H9 (cell line): ENCODE measurements at regions not wholly inside any gene's neighbourhood (a gene's known extent, or its start where the extent isn't known, plus 50 kb on each side); places are given as distances from the start of the nearest gene placed in this dataset.

Experiments used
- DNase-seq: peaks from one replicate; pipeline ENCODE4 v3.0.0-alpha.2; 2017
- H2AFZ ChIP-seq: one replicate; pipeline ENCODE4 v1.6.1; 2013; ENCODE audit warnings: mild to moderate bottlenecking, low read length, control low read depth, moderate library complexity
- H2AK5ac ChIP-seq: 2 replicates; pipeline ENCODE4 v1.6.1; 2013; ENCODE audit warnings: low read length, control low read depth, mixed read lengths; ENCODE audit not compliant: insufficient read length
- H2BK120ac ChIP-seq: one replicate; pipeline ENCODE4 v1.6.1; 2013; ENCODE audit warnings: low read depth, mild to moderate bottlenecking, low read length, control low read depth, inconsistent platforms; ENCODE audit not compliant: poor library complexity, severe bottlenecking
- H2BK12ac ChIP-seq: 2 replicates; pipeline ENCODE4 v1.6.1; 2013; ENCODE audit warnings: low read length, control low read depth, mixed read lengths, low read depth; ENCODE audit not compliant: insufficient read length
- H2BK15ac ChIP-seq: 2 replicates; pipeline ENCODE4 v1.6.1; 2013; ENCODE audit warnings: low read depth, low read length, control low read depth
- H2BK20ac ChIP-seq: one replicate; pipeline ENCODE4 v1.6.1; 2013; ENCODE audit warnings: low read depth, mild to moderate bottlenecking, low read length, control low read depth, inconsistent platforms; ENCODE audit not compliant: poor library complexity, severe bottlenecking
- H2BK5ac ChIP-seq: 2 replicates; pipeline ENCODE4 v1.6.1; 2013; ENCODE audit warnings: low read length, control low read depth, mixed read lengths; ENCODE audit not compliant: insufficient read length
- H3K14ac ChIP-seq: 2 replicates; pipeline ENCODE4 v1.6.1; 2013; ENCODE audit warnings: low read length, control low read depth; ENCODE audit not compliant: insufficient read depth
- H3K18ac ChIP-seq: 2 replicates; pipeline ENCODE4 v1.6.1; 2013; ENCODE audit warnings: low read depth, mild to moderate bottlenecking, mixed read lengths, low read length, control low read depth; ENCODE audit not compliant: insufficient read length
- H3K23ac ChIP-seq: 2 replicates; pipeline ENCODE4 v1.6.1; 2013; ENCODE audit warnings: low read length, control low read depth, mixed read lengths, low read depth; ENCODE audit not compliant: insufficient read length
- H3K23me2 ChIP-seq: 2 replicates; pipeline ENCODE4 v1.6.1; 2013; ENCODE audit warnings: low read depth, mild to moderate bottlenecking, mixed read lengths, low read length, control low read depth; ENCODE audit not compliant: insufficient read length, poor library complexity, severe bottlenecking
- H3K27ac ChIP-seq: 2 replicates; pipeline ENCODE4 v1.5.1; 2013; ENCODE audit warnings: low read length, control low read depth, mixed read lengths, low read depth; ENCODE audit not compliant: insufficient read length
- H3K27me3 ChIP-seq: 2 replicates; pipeline ENCODE4 v1.6.1; 2013; ENCODE audit warnings: low read length, control low read depth, inconsistent platforms; ENCODE audit not compliant: insufficient read depth
- H3K4ac ChIP-seq: 2 replicates; pipeline ENCODE4 v1.6.1; 2013; ENCODE audit warnings: low read depth, mild to moderate bottlenecking, control low read depth, inconsistent platforms, low read length, moderate library complexity
- H3K4me1 ChIP-seq: 2 replicates; pipeline ENCODE4 v1.6.1; 2013; ENCODE audit warnings: low read length, control low read depth, inconsistent platforms; ENCODE audit not compliant: insufficient read depth
- H3K4me2 ChIP-seq: 2 replicates; pipeline ENCODE4 v1.6.1; 2013; ENCODE audit warnings: low read length, control low read depth, mixed read lengths; ENCODE audit not compliant: insufficient read length, insufficient read depth
- H3K56ac ChIP-seq: 2 replicates; pipeline ENCODE4 v1.6.1; 2013; ENCODE audit warnings: low read depth, mild to moderate bottlenecking, mixed read lengths, low read length, control low read depth; ENCODE audit not compliant: insufficient read length
- H3K79me1 ChIP-seq: 2 replicates; pipeline ENCODE4 v1.6.1; 2013; ENCODE audit warnings: low read depth, mild to moderate bottlenecking, moderate library complexity, low read length, control low read depth, inconsistent platforms; ENCODE audit not compliant: insufficient read depth, poor library complexity, severe bottlenecking
- H3K79me2 ChIP-seq: 2 replicates; pipeline ENCODE4 v1.6.1; 2013; ENCODE audit warnings: low read length, control low read depth, inconsistent platforms; ENCODE audit not compliant: insufficient read depth
- H3K9ac ChIP-seq: 2 replicates; pipeline ENCODE4 v1.6.1; 2013; ENCODE audit warnings: low read length, control low read depth, mixed read lengths; ENCODE audit not compliant: insufficient read length; ENCODE audit errors: extremely low read depth
- H3K9me3 ChIP-seq: one replicate; pipeline ENCODE4 v1.6.1; 2013; ENCODE audit warnings: low read depth, low read length, inconsistent platforms; ENCODE audit not compliant: control insufficient read depth
- H3T11ph ChIP-seq: one replicate; pipeline ENCODE4 v1.6.1; 2013; ENCODE audit warnings: mild to moderate bottlenecking, low read length, control low read depth, inconsistent platforms
- H4K20me1 ChIP-seq: one replicate; pipeline ENCODE4 v1.6.1; 2013; ENCODE audit not compliant: control insufficient read depth, insufficient read length, insufficient read depth
- H4K5ac ChIP-seq: 2 replicates; pipeline ENCODE4 v1.6.1; 2013; ENCODE audit warnings: low read depth, mild to moderate bottlenecking, mixed read lengths, low read length, control low read depth; ENCODE audit not compliant: insufficient read length
- H4K8ac ChIP-seq: replicated peaks from 2 replicates; pipeline ENCODE4 v1.6.1; 2013; ENCODE audit warnings: low read length, control low read depth, mixed read lengths, low read depth; ENCODE audit not compliant: insufficient read length
- H4K91ac ChIP-seq: 2 replicates; pipeline ENCODE4 v1.6.1; 2013; ENCODE audit warnings: low read depth, mild to moderate bottlenecking, moderate library complexity, mixed read lengths, low read length, control low read depth; ENCODE audit not compliant: insufficient read length
- H3K27ac Mint-ChIP-seq, 3 experiments: 2 replicates in 2 of 3; 3 replicates in 1 of 3; pipeline ENCODE4 v1.8.0; 2020 to 2021; ENCODE audit warnings: mixed read lengths in 3 of 3, mild to moderate bottlenecking in 1 of 3, moderate library complexity in 1 of 3
- H3K27me3 Mint-ChIP-seq: 2 replicates; pipeline ENCODE4 v1.8.0; 2021; ENCODE audit warnings: low read depth, mild to moderate bottlenecking, moderate library complexity, mixed read lengths
- H3K36me3 Mint-ChIP-seq, 3 experiments: 2 replicates in 2 of 3; 3 replicates in 1 of 3; pipeline ENCODE4 v1.8.0; 2020 to 2021; ENCODE audit warnings: low read depth in 3 of 3, mixed read lengths in 3 of 3; ENCODE audit not compliant: insufficient read depth in 1 of 3
- H3K4me1 Mint-ChIP-seq, 2 experiments: 2 replicates each; pipeline ENCODE4 v1.8.0; 2020; ENCODE audit warnings: mixed read lengths in 2 of 2
- H3K4me3 Mint-ChIP-seq, 2 experiments: 2 replicates in 1 of 2; 3 replicates in 1 of 2; pipeline ENCODE4 v1.8.0; 2020 to 2021; ENCODE audit warnings: mild to moderate bottlenecking in 2 of 2, mixed read lengths in 2 of 2, moderate library complexity in 1 of 2
- H3K9me3 Mint-ChIP-seq, 2 experiments: 2 replicates in 1 of 2; 3 replicates in 1 of 2; pipeline ENCODE4 v1.8.0; 2020; ENCODE audit warnings: mild to moderate bottlenecking in 2 of 2, mixed read lengths in 2 of 2, moderate library complexity in 1 of 2
- TF ChIP-seq, protein P1 (sequence below): fragments of 200-600 bp; sonication (generic); conservative IDR thresholded peaks from 3 replicates; pipeline ENCODE4 v1.8.0; 2021; ENCODE audit warnings: antibody characterized with exemption, mild to moderate bottlenecking

DNA sequence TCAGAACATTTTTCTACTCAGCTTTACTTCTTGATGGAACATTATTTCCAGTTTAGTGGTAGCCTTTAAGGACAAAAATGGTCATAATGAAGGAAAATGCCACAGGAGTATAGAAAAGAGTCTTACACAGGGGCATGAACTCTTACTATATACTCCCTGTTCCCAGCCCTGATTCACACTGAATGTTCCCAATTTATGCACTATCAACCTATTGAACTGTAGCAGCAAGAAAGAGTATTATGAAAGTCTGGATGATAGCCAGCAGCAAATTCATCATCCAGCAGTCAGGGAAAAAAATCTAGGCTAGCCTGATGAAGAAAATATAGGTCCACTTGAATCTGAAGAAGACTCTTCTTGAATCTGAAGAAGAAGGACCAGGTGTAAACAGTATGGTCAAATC, 1170.3 kb upstream of the CHAC2 start:
- H3K9me3 Mint-ChIP-seq, result no peaks in the 10 kb centered on the region; a peak in 1 of 5 replicates
- peaks cover 4 to 6% of the 10 kb centered on the region in 2 experiments; a peak in 2 of 4 replicates for H3K4me1 Mint-ChIP-seq
- H3K27me3 ChIP-seq, result no peaks in the 10 kb centered on the region
- no peak overlapping the region for H2BK12ac ChIP-seq
- no peak overlapping the region for H3K14ac ChIP-seq
- no peaks in the 10 kb centered on the region; the same call in 1 of the 2 replicates for H3K27me3 Mint-ChIP-seq
- no peak overlapping the region for H3K4ac ChIP-seq
- H2AFZ ChIP-seq, result no peak overlapping the region
- H3K9ac ChIP-seq, result no peak overlapping the region
- H4K5ac ChIP-seq, result no peak overlapping the region
- H3K79me1 ChIP-seq, result no peaks in the 10 kb centered on the region
- no peaks in the 10 kb centered on the region; a peak in 1 of 7 replicates for H3K36me3 Mint-ChIP-seq
- H3K79me2 ChIP-seq, result no peaks in the 10 kb centered on the region
- H3K18ac ChIP-seq, result no peak overlapping the region
- H3K9me3 ChIP-seq, result no peaks in the 10 kb centered on the region
- no peak overlapping the region for H2BK5ac ChIP-seq
- no peak overlapping the region for H4K8ac ChIP-seq
- H4K20me1 ChIP-seq, result no peaks in the 10 kb centered on the region
- DNase-seq, result no peak
- no peak overlapping the region for H2BK20ac ChIP-seq
- no peaks in the 10 kb centered on the region for H3K4me1 ChIP-seq
- H3K27ac Mint-ChIP-seq, result no peak overlapping the region
- H4K91ac ChIP-seq, result no peak overlapping the region
- H3K23ac ChIP-seq, result no peak overlapping the region
- TF ChIP-seq, protein P1, sequence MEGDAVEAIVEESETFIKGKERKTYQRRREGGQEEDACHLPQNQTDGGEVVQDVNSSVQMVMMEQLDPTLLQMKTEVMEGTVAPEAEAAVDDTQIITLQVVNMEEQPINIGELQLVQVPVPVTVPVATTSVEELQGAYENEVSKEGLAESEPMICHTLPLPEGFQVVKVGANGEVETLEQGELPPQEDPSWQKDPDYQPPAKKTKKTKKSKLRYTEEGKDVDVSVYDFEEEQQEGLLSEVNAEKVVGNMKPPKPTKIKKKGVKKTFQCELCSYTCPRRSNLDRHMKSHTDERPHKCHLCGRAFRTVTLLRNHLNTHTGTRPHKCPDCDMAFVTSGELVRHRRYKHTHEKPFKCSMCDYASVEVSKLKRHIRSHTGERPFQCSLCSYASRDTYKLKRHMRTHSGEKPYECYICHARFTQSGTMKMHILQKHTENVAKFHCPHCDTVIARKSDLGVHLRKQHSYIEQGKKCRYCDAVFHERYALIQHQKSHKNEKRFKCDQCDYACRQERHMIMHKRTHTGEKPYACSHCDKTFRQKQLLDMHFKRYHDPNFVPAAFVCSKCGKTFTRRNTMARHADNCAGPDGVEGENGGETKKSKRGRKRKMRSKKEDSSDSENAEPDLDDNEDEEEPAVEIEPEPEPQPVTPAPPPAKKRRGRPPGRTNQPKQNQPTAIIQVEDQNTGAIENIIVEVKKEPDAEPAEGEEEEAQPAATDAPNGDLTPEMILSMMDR, result no peak
- H2AK5ac ChIP-seq, result no peak overlapping the region
- H3K27ac ChIP-seq, result no peak overlapping the region
- H2BK15ac ChIP-seq, result no peak overlapping the region
- no peak overlapping the region for H3K4me2 ChIP-seq
- H3K23me2 ChIP-seq, result no peaks in the 10 kb centered on the region
- H2BK120ac ChIP-seq, result no peak overlapping the region
- H3T11ph ChIP-seq, result no peak overlapping the region
- no peak overlapping the region for H3K4me3 Mint-ChIP-seq
- no peak overlapping the region for H3K56ac ChIP-seq
